ENCODE measurements at regions not wholly inside any gene's neighbourhood (a gene's known extent, or its start where the extent isn't known, plus 50 kb on each side); places are given as distances from the start of the nearest gene placed in this dataset.

GRCh38 chr2:156883804-156884203, 373.7 kb upstream of the GALNT5 start:
- peak; percentile 16 for DNase-seq (ENCODE audit: low read depth)
- H3K4me3 ChIP-seq (ENCODE audit: low read depth, low read length) = no peak overlapping the region
- TF ChIP-seq CTCF (conservative IDR thresholded peaks at IDR 0.05; ENCODE audit: low read depth, low read length) = no peak

GRCh38 chr2:156884216-156884615, 373.3 kb upstream of the GALNT5 start:
- no peak for TF ChIP-seq CTCF (conservative IDR thresholded peaks at IDR 0.05; ENCODE audit: low read depth, low read length)
- DNase-seq (ENCODE audit: low read depth) = no peak
- no peak overlapping the region for H3K4me3 ChIP-seq (ENCODE audit: low read depth, low read length)

GRCh38 chr2:156890529-156891148, 366.9 kb upstream of the GALNT5 start:
- TF ChIP-seq CTCF (conservative IDR thresholded peaks at IDR 0.05; ENCODE audit: low read depth, low read length) = no peak
- peak; percentile 53 for DNase-seq (ENCODE audit: low read depth)
- no peak overlapping the region for H3K4me3 ChIP-seq (ENCODE audit: low read depth, low read length)

GRCh38 chr2:156891609-156892008, 365.9 kb upstream of the GALNT5 start:
- no peak overlapping the region for H3K4me3 ChIP-seq (ENCODE audit: low read depth, low read length)
- no peak for DNase-seq (ENCODE audit: low read depth)
- TF ChIP-seq CTCF (conservative IDR thresholded peaks at IDR 0.05; ENCODE audit: low read depth, low read length) = no peak

- TF ChIP-seq CTCF (conservative IDR thresholded peaks at IDR 0.05; ENCODE audit: low read depth, low read length) = peak; percentile 58
- H3K4me3 ChIP-seq (ENCODE audit: low read depth, low read length) = peak overlapping the region; percentile 53
- DNase-seq (ENCODE audit: low read depth) = peak; percentile 72
Observed at GRCh38 chr2:156892467-156893281, 364.8 kb upstream of the GALNT5 start.

GRCh38 chr2:156896294-156896693, 361.2 kb upstream of the GALNT5 start:
- DNase-seq (ENCODE audit: low read depth) = peak; percentile 57
- no peak for TF ChIP-seq CTCF (conservative IDR thresholded peaks at IDR 0.05; ENCODE audit: low read depth, low read length)
- no peak overlapping the region for H3K4me3 ChIP-seq (ENCODE audit: low read depth, low read length)
